ENCODE measurements at regions not wholly inside any gene's neighbourhood (a gene's known extent, or its start where the extent isn't known, plus 50 kb on each side); places are given as distances from the start of the nearest gene placed in this dataset.

DNA sequence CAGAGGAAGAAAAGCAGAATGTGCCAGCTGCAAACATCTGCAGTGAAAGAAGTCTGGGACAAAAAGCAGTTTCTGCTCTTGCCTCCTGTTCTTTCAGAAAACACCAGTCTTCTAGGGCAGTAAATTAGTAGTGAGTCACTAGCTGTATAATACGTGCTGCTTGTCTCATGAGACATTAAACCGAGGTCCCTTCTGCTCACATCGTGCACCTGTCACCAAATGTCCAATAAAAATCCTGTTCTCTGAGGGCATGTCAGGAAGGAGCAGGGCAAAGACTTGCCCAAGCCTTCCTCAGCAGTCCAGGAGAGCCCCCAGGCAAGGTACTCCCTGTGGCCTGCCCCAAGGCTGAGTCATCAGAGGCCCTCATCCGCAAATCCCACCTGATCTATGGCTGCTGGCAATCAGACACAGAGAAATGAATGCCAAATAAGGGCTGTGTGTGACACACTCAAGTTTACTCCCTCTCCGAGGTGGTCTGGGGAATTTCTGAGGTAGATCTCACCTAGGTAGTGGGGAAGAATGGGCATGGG lies 255.3 kb upstream of the SMARCA2 start:
- no peaks in the 10 kb centered on the region for H3F3A ChIP-seq (ENCODE audit: insufficient read depth, low read length, poor library complexity, severe bottlenecking)
- TF ChIP-seq, protein P1, sequence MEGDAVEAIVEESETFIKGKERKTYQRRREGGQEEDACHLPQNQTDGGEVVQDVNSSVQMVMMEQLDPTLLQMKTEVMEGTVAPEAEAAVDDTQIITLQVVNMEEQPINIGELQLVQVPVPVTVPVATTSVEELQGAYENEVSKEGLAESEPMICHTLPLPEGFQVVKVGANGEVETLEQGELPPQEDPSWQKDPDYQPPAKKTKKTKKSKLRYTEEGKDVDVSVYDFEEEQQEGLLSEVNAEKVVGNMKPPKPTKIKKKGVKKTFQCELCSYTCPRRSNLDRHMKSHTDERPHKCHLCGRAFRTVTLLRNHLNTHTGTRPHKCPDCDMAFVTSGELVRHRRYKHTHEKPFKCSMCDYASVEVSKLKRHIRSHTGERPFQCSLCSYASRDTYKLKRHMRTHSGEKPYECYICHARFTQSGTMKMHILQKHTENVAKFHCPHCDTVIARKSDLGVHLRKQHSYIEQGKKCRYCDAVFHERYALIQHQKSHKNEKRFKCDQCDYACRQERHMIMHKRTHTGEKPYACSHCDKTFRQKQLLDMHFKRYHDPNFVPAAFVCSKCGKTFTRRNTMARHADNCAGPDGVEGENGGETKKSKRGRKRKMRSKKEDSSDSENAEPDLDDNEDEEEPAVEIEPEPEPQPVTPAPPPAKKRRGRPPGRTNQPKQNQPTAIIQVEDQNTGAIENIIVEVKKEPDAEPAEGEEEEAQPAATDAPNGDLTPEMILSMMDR (IDR thresholded peaks at IDR 0.05; ENCODE audit: poor library complexity, severe bottlenecking) = no peak
- no peak for TF ChIP-seq EP300 (conservative IDR thresholded peaks at IDR 0.05; ENCODE audit: poor library complexity, severe bottlenecking)
- TF ChIP-seq TAF1 (IDR thresholded peaks at IDR 0.05; ENCODE audit: low read depth) = no peak
- no peak for TF ChIP-seq SMC3 (conservative IDR thresholded peaks at IDR 0.05; ENCODE audit: poor library complexity)
- TF ChIP-seq POLR2AphosphoS5 (IDR thresholded peaks at IDR 0.05) = no peak
- TF ChIP-seq, protein P2, sequence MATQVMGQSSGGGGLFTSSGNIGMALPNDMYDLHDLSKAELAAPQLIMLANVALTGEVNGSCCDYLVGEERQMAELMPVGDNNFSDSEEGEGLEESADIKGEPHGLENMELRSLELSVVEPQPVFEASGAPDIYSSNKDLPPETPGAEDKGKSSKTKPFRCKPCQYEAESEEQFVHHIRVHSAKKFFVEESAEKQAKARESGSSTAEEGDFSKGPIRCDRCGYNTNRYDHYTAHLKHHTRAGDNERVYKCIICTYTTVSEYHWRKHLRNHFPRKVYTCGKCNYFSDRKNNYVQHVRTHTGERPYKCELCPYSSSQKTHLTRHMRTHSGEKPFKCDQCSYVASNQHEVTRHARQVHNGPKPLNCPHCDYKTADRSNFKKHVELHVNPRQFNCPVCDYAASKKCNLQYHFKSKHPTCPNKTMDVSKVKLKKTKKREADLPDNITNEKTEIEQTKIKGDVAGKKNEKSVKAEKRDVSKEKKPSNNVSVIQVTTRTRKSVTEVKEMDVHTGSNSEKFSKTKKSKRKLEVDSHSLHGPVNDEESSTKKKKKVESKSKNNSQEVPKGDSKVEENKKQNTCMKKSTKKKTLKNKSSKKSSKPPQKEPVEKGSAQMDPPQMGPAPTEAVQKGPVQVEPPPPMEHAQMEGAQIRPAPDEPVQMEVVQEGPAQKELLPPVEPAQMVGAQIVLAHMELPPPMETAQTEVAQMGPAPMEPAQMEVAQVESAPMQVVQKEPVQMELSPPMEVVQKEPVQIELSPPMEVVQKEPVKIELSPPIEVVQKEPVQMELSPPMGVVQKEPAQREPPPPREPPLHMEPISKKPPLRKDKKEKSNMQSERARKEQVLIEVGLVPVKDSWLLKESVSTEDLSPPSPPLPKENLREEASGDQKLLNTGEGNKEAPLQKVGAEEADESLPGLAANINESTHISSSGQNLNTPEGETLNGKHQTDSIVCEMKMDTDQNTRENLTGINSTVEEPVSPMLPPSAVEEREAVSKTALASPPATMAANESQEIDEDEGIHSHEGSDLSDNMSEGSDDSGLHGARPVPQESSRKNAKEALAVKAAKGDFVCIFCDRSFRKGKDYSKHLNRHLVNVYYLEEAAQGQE (IDR thresholded peaks at IDR 0.05; ENCODE audit: borderline replicate concordance) = no peak
- no peak for TF ChIP-seq EZH2 (IDR thresholded peaks at IDR 0.05; ENCODE audit: borderline replicate concordance, insufficient read depth, low read length, poor library complexity, severe bottlenecking)
- no peak for TF ChIP-seq RAD21 (conservative IDR thresholded peaks at IDR 0.05)
- no peak for TF ChIP-seq MXI1 (conservative IDR thresholded peaks at IDR 0.05; ENCODE audit: poor library complexity, severe bottlenecking)
- H3K4me2 ChIP-seq (ENCODE audit: low read length) = no peak overlapping the region
- no peaks in the 10 kb centered on the region for H3K9me2 ChIP-seq (ENCODE audit: insufficient read depth, low read length)
- H3K27me3 ChIP-seq (ENCODE audit: insufficient read depth, low read depth, low read length) = no peaks in the 10 kb centered on the region
- no peak overlapping the region for H3K27ac ChIP-seq (ENCODE audit: low read length)
- H3K9ac ChIP-seq (ENCODE audit: low read length) = no peak overlapping the region
- H3K79me2 ChIP-seq (replicated peaks; ENCODE audit: insufficient read depth, low read length) = no peaks in the 10 kb centered on the region
- H4K20me1 ChIP-seq (ENCODE audit: insufficient read depth) = no peaks in the 10 kb centered on the region
- H3K36me3 ChIP-seq (ENCODE audit: insufficient read depth, low read length) = no peaks in the 10 kb centered on the region
- H3K4me3 ChIP-seq (ENCODE audit: low read length) = no peak overlapping the region
- H3K9me3 ChIP-seq (ENCODE audit: low read length) = no peaks in the 10 kb centered on the region
- no peak overlapping the region for H2AFZ ChIP-seq (ENCODE audit: low read depth, low read length)

DNA sequence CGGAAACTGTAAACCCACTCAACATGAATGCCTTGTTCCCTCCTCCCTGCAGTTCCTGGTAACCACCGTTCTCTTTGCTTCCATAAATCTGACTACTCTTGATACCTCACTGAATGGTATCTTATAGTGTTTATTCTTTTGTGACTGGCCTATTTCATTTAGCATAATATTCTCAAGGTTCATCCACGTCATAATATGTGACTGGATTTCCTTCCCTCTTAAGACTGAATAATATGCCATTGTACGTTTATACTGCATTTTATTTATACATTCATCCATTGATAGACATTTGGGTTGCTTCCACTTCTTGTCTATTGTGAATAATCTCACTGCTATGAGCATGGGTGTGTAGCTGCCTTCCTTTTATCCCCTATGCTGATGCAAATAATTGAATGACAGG lies 253.3 kb upstream of the SMARCA2 start:
- no peak overlapping the region for H3K4me2 ChIP-seq (ENCODE audit: low read length)
- no peak overlapping the region for H2AFZ ChIP-seq (ENCODE audit: low read depth, low read length)
- H3F3A ChIP-seq (ENCODE audit: insufficient read depth, low read length, poor library complexity, severe bottlenecking) = no peaks in the 10 kb centered on the region
- no peak overlapping the region for H3K4me3 ChIP-seq (ENCODE audit: low read length)
- no peak for TF ChIP-seq RAD21 (conservative IDR thresholded peaks at IDR 0.05)
- no peak for TF ChIP-seq EP300 (conservative IDR thresholded peaks at IDR 0.05; ENCODE audit: poor library complexity, severe bottlenecking)
- TF ChIP-seq, protein P1 (IDR thresholded peaks at IDR 0.05; ENCODE audit: poor library complexity, severe bottlenecking) = no peak
- H3K79me2 ChIP-seq (replicated peaks; ENCODE audit: insufficient read depth, low read length) = no peaks in the 10 kb centered on the region
- H3K9ac ChIP-seq (ENCODE audit: low read length) = no peak overlapping the region
- H4K20me1 ChIP-seq (ENCODE audit: insufficient read depth) = no peaks in the 10 kb centered on the region
- no peaks in the 10 kb centered on the region for H3K9me3 ChIP-seq (ENCODE audit: low read length)
- H3K36me3 ChIP-seq (ENCODE audit: insufficient read depth, low read length) = no peaks in the 10 kb centered on the region
- no peak overlapping the region for H3K27ac ChIP-seq (ENCODE audit: low read length)
- H3K27me3 ChIP-seq (ENCODE audit: insufficient read depth, low read depth, low read length) = no peaks in the 10 kb centered on the region
- no peaks in the 10 kb centered on the region for H3K9me2 ChIP-seq (ENCODE audit: insufficient read depth, low read length)

Data from neural cell (in vitro differentiated cells).